Activated CD4-positive, alpha-beta memory T cell treated with anti-CD3 and anti-CD28 coated beads, Interleukin-2, amount 10 ng/mL, durations not matched to agents 7 days and 5 days (primary cell): ENCODE measurements at regions not wholly inside any gene's neighbourhood (a gene's known extent, or its start where the extent isn't known, plus 50 kb on each side); places are given as distances from the start of the nearest gene placed in this dataset.

ENCODE experiments used
- CTCF ChIA-PET: fragments of 350-600 bp; sonication (Branson Sonifier 250); formaldehyde crosslinking; loops from one replicate; lab custom pipeline; 2021; ENCODE audit warnings: antibody characterized with exemption, inconsistent platforms; lab: Charles Lee
- POLR2A ChIA-PET: fragments of 350-600 bp; sonication (Branson Sonifier 250); formaldehyde crosslinking; loops from one replicate; lab custom pipeline; 2021; ENCODE audit warnings: antibody characterized with exemption; lab: Charles Lee
- DNase-seq: peaks from one replicate; pipeline ENCODE4 v3.0.0-alpha.2; 2020
- H3K27ac Mint-ChIP-seq: one replicate; pipeline ENCODE4 v1.8.0; 2021; ENCODE audit warnings: mild to moderate bottlenecking, mixed read lengths
- H3K27me3 Mint-ChIP-seq: one replicate; pipeline ENCODE4 v1.8.0; 2021; ENCODE audit warnings: mixed read lengths
- H3K36me3 Mint-ChIP-seq: one replicate; pipeline ENCODE4 v1.8.0; 2021; ENCODE audit warnings: low read depth, mixed read lengths
- H3K4me1 Mint-ChIP-seq: one replicate; pipeline ENCODE4 v1.8.0; 2021; ENCODE audit warnings: mixed read lengths
- H3K4me3 Mint-ChIP-seq: one replicate; pipeline ENCODE4 v1.8.0; 2021; ENCODE audit warnings: mild to moderate bottlenecking, mixed read lengths
- H3K9me3 Mint-ChIP-seq: one replicate; pipeline ENCODE4 v1.8.0; 2021; ENCODE audit warnings: mixed read lengths

DNA sequence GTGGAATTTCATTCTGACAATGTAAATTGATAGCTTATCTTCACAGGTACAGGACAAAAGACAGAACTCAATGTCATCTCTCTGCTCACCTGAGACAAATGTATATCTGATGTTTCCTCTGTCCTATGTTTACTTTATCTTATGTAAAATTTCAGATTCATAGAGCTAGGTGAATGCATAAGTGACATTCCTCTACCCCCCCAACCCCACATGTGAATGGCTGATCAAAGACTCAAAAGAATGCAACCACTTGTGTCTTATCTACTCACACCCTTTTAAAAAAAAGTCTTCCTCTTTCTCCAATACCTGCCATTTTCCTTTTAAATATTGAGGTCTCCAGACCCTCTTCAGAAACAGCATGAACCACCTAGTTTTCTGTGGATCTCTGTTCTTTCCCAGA lies 736.6 kb upstream of the SEL1L start:
- CTCF ChIA-PET, result no interaction called here
- Mint-ChIP-seq H3K27me3 (no peaks in the 10 kb centered on the region), H3K9me3 (peaks cover 8% of the 10 kb centered on the region), H3K4me3 (no peak overlapping the region), H3K4me1 (no peaks in the 10 kb centered on the region), H3K27ac (no peak overlapping the region), H3K36me3 (no peaks in the 10 kb centered on the region)
- POLR2A ChIA-PET, result no interaction called here
- no peak for DNase-seq

GRCh38 chr14:82298811-82299210 lies 765.2 kb upstream of the SEL1L start:
- H3K27ac Mint-ChIP-seq, result no peak overlapping the region

GRCh38 chr14:82309199-82309598 lies 775.5 kb upstream of the SEL1L start:
- Mint-ChIP-seq H3K27me3 (no peaks in the 10 kb centered on the region), H3K4me3 (no peak overlapping the region), H3K27ac (no peak overlapping the region), H3K4me1 (no peaks in the 10 kb centered on the region), H3K36me3 (no peaks in the 10 kb centered on the region), H3K9me3 (peaks cover 10% of the 10 kb centered on the region)
- CTCF ChIA-PET, result no interaction called here
- DNase-seq, result no peak
- POLR2A ChIA-PET, result no interaction called here

More at GRCh38 chr14:82298811-82299210, 765.2 kb upstream of the SEL1L start:
- no peaks in the 10 kb centered on the region for H3K27me3 Mint-ChIP-seq
- ChIA-PET POLR2A (no interaction called here), CTCF (no interaction called here)
- H3K4me1 Mint-ChIP-seq, result no peaks in the 10 kb centered on the region
- DNase-seq, result no peak
- no peak overlapping the region for H3K4me3 Mint-ChIP-seq
- no peaks in the 10 kb centered on the region for H3K36me3 Mint-ChIP-seq
- peaks cover 3% of the 10 kb centered on the region for H3K9me3 Mint-ChIP-seq

DNA sequence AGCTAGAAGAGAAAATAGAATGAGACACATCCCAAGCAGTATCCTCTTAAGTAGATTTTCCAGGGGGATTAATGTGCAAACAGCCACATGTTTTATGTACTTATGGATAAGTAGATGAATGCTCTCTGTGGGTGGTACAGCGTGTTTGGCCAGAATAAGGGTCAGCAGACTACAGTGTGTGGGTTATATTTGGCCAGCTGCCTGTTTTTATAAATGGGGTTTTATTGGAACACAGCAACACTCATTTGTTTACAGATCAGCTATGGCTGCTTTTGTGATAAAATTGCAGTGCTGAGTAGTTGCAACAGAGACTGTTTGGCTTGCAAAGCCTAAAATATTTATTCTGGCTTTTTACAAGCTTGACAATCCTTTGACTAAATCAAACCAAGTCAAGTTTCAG lies 780.2 kb upstream of the SEL1L start:
- Mint-ChIP-seq H3K36me3 (no peaks in the 10 kb centered on the region), H3K4me1 (no peaks in the 10 kb centered on the region), H3K4me3 (no peak overlapping the region), H3K9me3 (peaks cover 10% of the 10 kb centered on the region), H3K27ac (no peak overlapping the region), H3K27me3 (no peaks in the 10 kb centered on the region)
- DNase-seq, result no peak
- ChIA-PET CTCF (no interaction called here), POLR2A (no interaction called here)

GRCh38 chr14:82328442-82328841 lies 794.8 kb upstream of the SEL1L start:
- Mint-ChIP-seq H3K4me3 (no peak overlapping the region), H3K9me3 (peaks cover 7% of the 10 kb centered on the region), H3K4me1 (no peaks in the 10 kb centered on the region), H3K36me3 (no peaks in the 10 kb centered on the region), H3K27me3 (no peaks in the 10 kb centered on the region), H3K27ac (no peak overlapping the region)
- ChIA-PET CTCF (no interaction called here), POLR2A (no interaction called here)
- no peak for DNase-seq

GRCh38 chr14:82341261-82341810 lies 807.7 kb upstream of the SEL1L start:
- Mint-ChIP-seq H3K4me3 (no peak overlapping the region), H3K27me3 (no peaks in the 10 kb centered on the region), H3K27ac (no peak overlapping the region), H3K9me3 (peaks cover 8% of the 10 kb centered on the region), H3K4me1 (no peaks in the 10 kb centered on the region), H3K36me3 (no peaks in the 10 kb centered on the region)
- POLR2A ChIA-PET, result no interaction called here
- DNase-seq, result no peak
- CTCF ChIA-PET, result no interaction called here

- H3K4me3 Mint-ChIP-seq, result no peak overlapping the region
- H3K36me3 Mint-ChIP-seq, result no peaks in the 10 kb centered on the region
- no peak overlapping the region for H3K27ac Mint-ChIP-seq
- CTCF ChIA-PET, result no interaction called here
- POLR2A ChIA-PET, result no interaction called here
- H3K9me3 Mint-ChIP-seq, result peaks cover 4% of the 10 kb centered on the region
- no peak for DNase-seq
- no peaks in the 10 kb centered on the region for H3K4me1 Mint-ChIP-seq
- H3K27me3 Mint-ChIP-seq, result no peaks in the 10 kb centered on the region
Observed at GRCh38 chr14:82342596-82342995, 808.9 kb upstream of the SEL1L start.

- ChIA-PET POLR2A (no interaction called here), CTCF (no interaction called here)
- no peaks in the 10 kb centered on the region for H3K4me1 Mint-ChIP-seq
- H3K36me3 Mint-ChIP-seq, result no peaks in the 10 kb centered on the region
- peaks cover 3% of the 10 kb centered on the region for H3K9me3 Mint-ChIP-seq
- H3K27ac Mint-ChIP-seq, result no peak overlapping the region
- DNase-seq, result no peak
- H3K27me3 Mint-ChIP-seq, result no peaks in the 10 kb centered on the region
- no peak overlapping the region for H3K4me3 Mint-ChIP-seq
Observed at GRCh38 chr14:82345184-82345583, 811.5 kb upstream of the SEL1L start.

GRCh38 chr14:82354126-82354525 lies 820.5 kb upstream of the SEL1L start:
- POLR2A ChIA-PET, result no interaction called here
- H3K4me3 Mint-ChIP-seq, result no peak overlapping the region
- H3K9me3 Mint-ChIP-seq, result peaks cover 5% of the 10 kb centered on the region
- no peaks in the 10 kb centered on the region for H3K4me1 Mint-ChIP-seq
- no peaks in the 10 kb centered on the region for H3K27me3 Mint-ChIP-seq
- CTCF ChIA-PET, result no interaction called here
- no peak overlapping the region for H3K27ac Mint-ChIP-seq
- DNase-seq, result no peak
- H3K36me3 Mint-ChIP-seq, result no peaks in the 10 kb centered on the region

GRCh38 chr14:82359201-82359600 lies 825.5 kb upstream of the SEL1L start:
- H3K36me3 Mint-ChIP-seq, result no peaks in the 10 kb centered on the region
- H3K4me1 Mint-ChIP-seq, result no peaks in the 10 kb centered on the region
- ChIA-PET POLR2A (no interaction called here), CTCF (no interaction called here)
- no peak for DNase-seq
- H3K4me3 Mint-ChIP-seq, result no peak overlapping the region
- H3K27ac Mint-ChIP-seq, result no peak overlapping the region
- no peaks in the 10 kb centered on the region for H3K27me3 Mint-ChIP-seq
- H3K9me3 Mint-ChIP-seq, result peaks cover 5% of the 10 kb centered on the region

DNA sequence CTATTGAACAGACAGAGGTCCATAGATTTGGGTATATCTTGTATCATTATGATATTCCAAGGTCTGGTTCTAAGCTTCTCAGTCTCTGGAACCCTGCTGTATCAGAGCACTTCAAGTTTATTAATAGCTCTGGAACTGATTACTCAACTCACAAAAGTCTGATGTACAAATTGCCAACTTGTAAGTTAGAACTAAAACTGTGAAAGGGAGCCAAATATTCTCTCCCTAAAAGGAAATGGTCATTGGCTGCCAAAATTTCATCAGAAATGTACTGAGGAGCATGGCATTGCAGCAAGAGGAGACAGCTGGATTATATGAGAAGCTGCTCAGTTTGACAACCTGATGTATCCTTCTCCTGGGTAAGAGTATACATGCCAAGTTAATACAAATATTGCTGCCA lies 828.8 kb upstream of the SEL1L start:
- no peaks in the 10 kb centered on the region for H3K27me3 Mint-ChIP-seq
- H3K4me1 Mint-ChIP-seq, result no peaks in the 10 kb centered on the region
- ChIA-PET POLR2A (no interaction called here), CTCF (no interaction called here)
- no peak overlapping the region for H3K27ac Mint-ChIP-seq
- DNase-seq, result no peak
- no peak overlapping the region for H3K4me3 Mint-ChIP-seq
- H3K36me3 Mint-ChIP-seq, result no peaks in the 10 kb centered on the region
- H3K9me3 Mint-ChIP-seq, result peaks cover 8% of the 10 kb centered on the region

DNA sequence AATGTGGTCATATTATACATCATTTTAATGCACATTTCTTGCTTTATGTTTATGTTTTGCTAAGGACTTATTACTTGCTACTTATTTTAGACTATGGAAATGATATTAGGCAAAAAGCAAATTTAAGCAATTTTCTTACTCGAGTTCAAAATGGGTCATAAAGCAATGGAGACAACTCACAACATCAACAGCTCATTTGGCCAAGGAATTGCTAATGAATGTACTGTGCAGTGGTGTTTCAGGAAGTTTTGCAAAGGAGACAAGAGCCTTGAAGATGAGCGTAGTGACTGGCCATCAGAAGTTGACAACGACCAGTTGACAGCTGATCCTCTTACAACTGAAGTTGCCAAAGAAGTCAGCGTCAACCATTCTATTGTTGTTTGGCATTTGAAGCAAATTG lies 831.8 kb upstream of the SEL1L start:
- peaks cover 10% of the 10 kb centered on the region for H3K9me3 Mint-ChIP-seq
- CTCF ChIA-PET, result no interaction called here
- H3K36me3 Mint-ChIP-seq, result no peaks in the 10 kb centered on the region
- no peak overlapping the region for H3K27ac Mint-ChIP-seq
- DNase-seq, result no peak
- H3K4me3 Mint-ChIP-seq, result no peak overlapping the region
- H3K27me3 Mint-ChIP-seq, result no peaks in the 10 kb centered on the region
- POLR2A ChIA-PET, result no interaction called here
- H3K4me1 Mint-ChIP-seq, result no peaks in the 10 kb centered on the region

DNA sequence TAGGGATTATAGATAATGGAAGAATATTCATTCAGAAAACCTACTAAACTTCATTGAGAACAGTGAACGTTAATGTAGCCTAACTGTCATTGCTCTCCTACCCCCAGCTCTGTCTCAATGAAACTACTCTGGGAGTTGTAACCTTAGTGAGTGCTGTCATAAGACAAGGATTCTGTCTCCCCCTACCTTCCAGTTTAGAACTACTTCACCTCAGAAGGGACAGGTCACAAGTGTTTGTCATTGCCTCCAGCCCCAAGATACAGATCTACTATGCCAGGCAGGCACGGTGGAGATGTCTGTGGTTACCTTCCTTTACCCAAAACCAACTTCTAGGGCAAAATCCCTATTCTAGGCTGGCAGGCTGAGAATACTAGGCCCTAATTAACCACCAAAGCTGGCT lies 833.1 kb upstream of the SEL1L start:
- ChIA-PET CTCF (no interaction called here), POLR2A (no interaction called here)
- no peaks in the 10 kb centered on the region for H3K36me3 Mint-ChIP-seq
- no peak overlapping the region for H3K4me3 Mint-ChIP-seq
- H3K9me3 Mint-ChIP-seq, result peaks cover 14% of the 10 kb centered on the region
- no peaks in the 10 kb centered on the region for H3K4me1 Mint-ChIP-seq
- H3K27me3 Mint-ChIP-seq, result no peaks in the 10 kb centered on the region
- no peak for DNase-seq
- H3K27ac Mint-ChIP-seq, result no peak overlapping the region

- no peaks in the 10 kb centered on the region for H3K36me3 Mint-ChIP-seq
- no peaks in the 10 kb centered on the region for H3K4me1 Mint-ChIP-seq
- no peak overlapping the region for H3K27ac Mint-ChIP-seq
- POLR2A ChIA-PET, result no interaction called here
- H3K4me3 Mint-ChIP-seq, result no peak overlapping the region
- no peaks in the 10 kb centered on the region for H3K27me3 Mint-ChIP-seq
- peaks cover 17% of the 10 kb centered on the region for H3K9me3 Mint-ChIP-seq
- CTCF ChIA-PET, result no interaction called here
- no peak for DNase-seq
Observed at GRCh38 chr14:82379291-82379690, 845.6 kb upstream of the SEL1L start.
